B cell (primary cell): ENCODE measurements at regions not wholly inside any gene's neighbourhood (a gene's known extent, or its start where the extent isn't known, plus 50 kb on each side); places are given as distances from the start of the nearest gene placed in this dataset.

Experiments used
- ATAC-seq: fragments of 200-7000 bp; cut with Tn5 transposase; one replicate; pipeline ENCODE4 v1.10.0; 2021; ENCODE audit warnings: low read depth, mild to moderate bottlenecking, moderate number of reproducible peaks, moderate library complexity
- CTCF ChIA-PET: fragments of 350-600 bp; sonication (Branson Sonifier 250); formaldehyde crosslinking; loops from one replicate; lab custom pipeline; 2021; ENCODE audit warnings: antibody characterized with exemption, inconsistent platforms; lab: Charles Lee
- POLR2A ChIA-PET: fragments of 350-600 bp; sonication (Branson Sonifier 250); formaldehyde crosslinking; loops from one replicate; lab custom pipeline; 2021; ENCODE audit warnings: antibody characterized with exemption; lab: Charles Lee
- DNase-seq: peaks from one replicate; pipeline ENCODE4 v3.0.0; 2013
- H2AFZ ChIP-seq: 2 replicates; pipeline ENCODE4 v1.6.1; 2012; ENCODE audit warnings: mild to moderate bottlenecking, low read depth, low read length; ENCODE audit not compliant: insufficient read depth, poor library complexity, severe bottlenecking
- H3K27ac ChIP-seq, 2 donors: 1 replicate in 1 of 2; 2 replicates in 1 of 2; pipeline ENCODE4 v1.5.1; 2012 to 2013; ENCODE audit warnings: low read length in 2 of 2, mild to moderate bottlenecking in 2 of 2, moderate library complexity in 1 of 2
- H3K27me3 ChIP-seq, 4 experiments: fragments of 200-600 bp in 1 of 4; sonication (generic) in 1 of 4; replicated peaks in 1 of 4; 1 replicate in 2 of 4; 2 replicates in 2 of 4; pipeline versions ENCODE4 v1.6.1 to v1.7.0; 2013 to 2016; ENCODE audit warnings: low read length in 3 of 4, mild to moderate bottlenecking in 2 of 4, mixed read lengths in 1 of 4, moderate library complexity in 1 of 4; ENCODE audit not compliant: insufficient read depth in 4 of 4, control insufficient read depth in 3 of 4; ENCODE audit errors: control extremely low read depth in 1 of 4
- H3K36me3 ChIP-seq, 2 experiments: replicated peaks in 1 of 2; 1 replicate in 1 of 2; 2 replicates in 1 of 2; pipeline versions ENCODE4 v1.6.1 to v1.7.1; 2013; ENCODE audit warnings: low read length in 1 of 2; ENCODE audit not compliant: insufficient read depth in 2 of 2, control insufficient read depth in 1 of 2; ENCODE audit errors: control extremely low read depth in 1 of 2, extremely low read depth in 1 of 2
- H3K4me1 ChIP-seq, 2 donors: fragments of 200-600 bp in 1 of 2; sonication (generic) in 1 of 2; 1 replicate in 1 of 2; 2 replicates in 1 of 2; pipeline versions ENCODE4 v1.5.1 to v1.6.1; 2013 to 2017; ENCODE audit warnings: low read length in 2 of 2; ENCODE audit not compliant: control insufficient read depth in 2 of 2, insufficient read depth in 2 of 2
- H3K4me2 ChIP-seq: replicated peaks from 2 replicates; pipeline ENCODE3; 2012; ENCODE audit warnings: mild to moderate bottlenecking, low read depth, low read length; ENCODE audit not compliant: poor library complexity, severe bottlenecking
- H3K4me3 ChIP-seq, 5 experiments: fragments of 200-600 bp in 1 of 5; sonication (generic) in 1 of 5; 1 replicate in 3 of 5; 2 replicates in 2 of 5; pipeline versions ENCODE4 v1.5.1 to v1.7.0; 2011 to 2016; ENCODE audit warnings: low read length in 4 of 5, mild to moderate bottlenecking in 4 of 5, low read depth in 2 of 5, control low read depth in 1 of 5, moderate library complexity in 1 of 5; ENCODE audit not compliant: insufficient read depth in 1 of 5; ENCODE audit errors: control extremely low read depth in 1 of 5, extremely low read depth in 1 of 5
- H3K79me2 ChIP-seq: fragments of 200-600 bp; sonication (generic); one replicate; pipeline ENCODE4 v1.6.0; 2016; ENCODE audit warnings: low read length; ENCODE audit not compliant: control insufficient read depth, insufficient read depth
- H3K9ac ChIP-seq: fragments of 200-600 bp; sonication (generic); 2 replicates; pipeline ENCODE4 v1.6.1; 2017; ENCODE audit warnings: mild to moderate bottlenecking, low read length, moderate library complexity
- H3K9me3 ChIP-seq, 3 donors: one replicate each; pipeline versions ENCODE4 v1.6.1 to v1.7.1; 2013; ENCODE audit warnings: low read length in 2 of 3; ENCODE audit not compliant: control insufficient read depth in 2 of 3, insufficient read depth in 1 of 3; ENCODE audit errors: control extremely low read depth in 1 of 3
- H4K20me1 ChIP-seq: 2 replicates; pipeline ENCODE4 v1.6.0; 2012; ENCODE audit warnings: mild to moderate bottlenecking, low read length; ENCODE audit not compliant: insufficient read depth, control insufficient read depth, poor library complexity, severe bottlenecking
- H3K27ac Mint-ChIP-seq: one replicate; pipeline ENCODE4 v1.8.0; 2021; ENCODE audit warnings: mixed read lengths
- H3K27me3 Mint-ChIP-seq: one replicate; pipeline ENCODE4 v1.8.0; 2021; ENCODE audit warnings: mixed read lengths
- H3K4me1 Mint-ChIP-seq: one replicate; pipeline ENCODE4 v1.8.0; 2021; ENCODE audit warnings: mixed read lengths
- H3K4me3 Mint-ChIP-seq: one replicate; pipeline ENCODE4 v1.8.0; 2021; ENCODE audit warnings: mixed read lengths
- H3K9me3 Mint-ChIP-seq: one replicate; pipeline ENCODE4 v1.8.0; 2022; ENCODE audit warnings: mixed read lengths; ENCODE audit not compliant: insufficient read depth
- CTCF ChIP-seq: fragments of 200-600 bp; IDR thresholded peaks from one replicate; pipeline ENCODE4 v1.8.0; 2022; ENCODE audit warnings: antibody characterized with exemption, mild to moderate bottlenecking
- EZH2 ChIP-seq: IDR thresholded peaks from 2 replicates; pipeline ENCODE4 v1.6.1; 2012; ENCODE audit warnings: borderline replicate concordance, low read depth, mild to moderate bottlenecking, moderate library complexity, low read length; ENCODE audit not compliant: insufficient read depth, poor library complexity, severe bottlenecking
- WGBS: methylation state at CpG from one replicate; pipeline ENCODE4 v1.1.5; 2013; ENCODE audit warnings: missing lambda C conversion rate; ENCODE audit not compliant: insufficient coverage; 5-methylcytosine and 5-hydroxymethylcytosine counted together
- intact Hi-C: fragments of 100-400 bp; cut with micrococcal nuclease; formaldehyde crosslinking; loops from one replicate; pipeline ENCODE4 v1.10.0; 2022

DNA sequence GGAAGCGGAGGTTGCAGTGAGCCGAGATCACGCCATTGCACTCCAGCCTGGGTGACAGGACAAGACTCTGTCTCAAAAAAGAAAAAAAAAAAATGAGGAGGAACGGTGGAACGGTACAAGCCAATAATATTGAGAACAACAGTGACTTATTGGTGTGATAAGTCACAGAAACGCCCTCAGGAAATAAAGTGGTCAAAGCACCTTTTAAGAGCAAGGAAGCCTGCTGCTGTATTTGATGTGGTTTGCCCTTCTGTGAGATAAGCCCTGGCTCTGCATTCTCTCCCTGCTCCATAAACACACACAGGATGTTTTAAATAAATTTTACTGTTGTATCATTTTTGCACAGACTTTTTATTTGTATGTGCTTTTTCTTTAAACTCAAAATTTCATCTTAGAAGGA is 269.9 kb upstream of the MSX2 start:
- intact Hi-C loops, result no loop called here
- 97% methylated on average over 3 of the region's 6 CpGs for WGBS
- H3K9ac ChIP-seq, result no peak overlapping the region
- H2AFZ ChIP-seq, result no peak overlapping the region
- H3K4me2 ChIP-seq, result no peak overlapping the region
- peaks cover 0 to 6% (median 0%) of the 10 kb centered on the region in 3 donors for H3K9me3 ChIP-seq
- Mint-ChIP-seq H3K27me3 (no peaks in the 10 kb centered on the region), H3K9me3 (peaks cover 2% of the 10 kb centered on the region), H3K4me1 (no peaks in the 10 kb centered on the region), H3K4me3 (no peak overlapping the region), H3K27ac (no peak overlapping the region)
- no peaks in the 10 kb centered on the region for H3K79me2 ChIP-seq
- no peak overlapping the region for H3K27ac ChIP-seq
- no peaks in the 10 kb centered on the region for H3K36me3 ChIP-seq
- TF ChIP-seq CTCF, result no peak
- CTCF ChIA-PET, result no interaction called here
- DNase-seq (no peak), ATAC-seq (no peak)
- H4K20me1 ChIP-seq, result no peaks in the 10 kb centered on the region
- no peak overlapping the region for H3K4me3 ChIP-seq
- no peaks in the 10 kb centered on the region for H3K27me3 ChIP-seq
- H3K4me1 ChIP-seq, result no peaks in the 10 kb centered on the region
- POLR2A ChIA-PET, result no interaction called here

- Histone ChIP-seq H3K9me3 (peaks cover 0 to 7% (median 0%) of the 10 kb centered on the region in 3 donors), H3K27me3 (no peaks in the 10 kb centered on the region), H3K27ac (no peak overlapping the region), H3K36me3 (no peaks in the 10 kb centered on the region), H3K9ac (no peak overlapping the region), H2AFZ (no peak overlapping the region), H3K4me2 (no peak overlapping the region), H3K4me3 (no peak overlapping the region), H4K20me1 (no peaks in the 10 kb centered on the region), H3K79me2 (no peaks in the 10 kb centered on the region), H3K4me1 (no peaks in the 10 kb centered on the region)
- DNase-seq (no peak), ATAC-seq (no peak)
- WGBS, result 100% methylated on average over 1 of the region's 3 CpGs
- TF ChIP-seq CTCF, result no peak
- no peak for TF ChIP-seq EZH2
- intact Hi-C loops, result no loop called here
- POLR2A ChIA-PET, result no interaction called here
- H3K4me1 Mint-ChIP-seq, result no peaks in the 10 kb centered on the region
- CTCF ChIA-PET, result no interaction called here
- H3K4me3 Mint-ChIP-seq, result no peak overlapping the region
- H3K27ac Mint-ChIP-seq, result no peak overlapping the region
- no peaks in the 10 kb centered on the region for H3K27me3 Mint-ChIP-seq
- H3K9me3 Mint-ChIP-seq, result peaks cover 2% of the 10 kb centered on the region
Measured at GRCh38 chr5:174454890-174455289, 269.5 kb upstream of the MSX2 start.
